ENCODE measurements at regions not wholly inside any gene's neighbourhood (a gene's known extent, or its start where the extent isn't known, plus 50 kb on each side); places are given as distances from the start of the nearest gene placed in this dataset.

GRCh38 chr7:68364886-68365625 is 1233.2 kb upstream of the AUTS2 start:
- H3K4me1 ChIP-seq (ENCODE audit: insufficient read depth, low read length): no peaks in the 10 kb centered on the region
- peaks cover 22% of the 10 kb centered on the region for H3K9me3 Mint-ChIP-seq (ENCODE audit: unreplicated experiment)
- FAIRE-seq: no peak

GRCh38 chr7:68371985-68372384 is 1226.3 kb upstream of the AUTS2 start:
- Histone ChIP-seq H3K36me3 (ENCODE audit: insufficient read depth, low read length) (no peaks in the 10 kb centered on the region), H3K4me2 (ENCODE audit: low read length) (no peak overlapping the region), H3K27ac (ENCODE audit: low read depth, low read length) (no peak overlapping the region), H3K27me3 (ENCODE audit: insufficient read depth, low read length) (no peaks in the 10 kb centered on the region), H3K9ac (ENCODE audit: low read length) (no peak overlapping the region), H3K9me3 (ENCODE audit: insufficient read depth, low read depth, low read length) (no peaks in the 10 kb centered on the region), H4K20me1 (ENCODE audit: insufficient read depth, low read length) (no peaks in the 10 kb centered on the region), H2AFZ (ENCODE audit: low read depth, low read length) (no peak overlapping the region), H3K4me3 (ENCODE audit: insufficient read depth, low read depth, low read length) (no peak overlapping the region), H3K79me2 (ENCODE audit: insufficient read depth, low read length) (no peaks in the 10 kb centered on the region), H3K4me1 (ENCODE audit: insufficient read depth, low read length) (no peaks in the 10 kb centered on the region)
- Mint-ChIP-seq H3K4me3 (ENCODE audit: unreplicated experiment) (no peak overlapping the region), H3K36me3 (ENCODE audit: low read depth, unreplicated experiment) (no peaks in the 10 kb centered on the region), H3K27ac (ENCODE audit: unreplicated experiment) (no peak overlapping the region), H3K27me3 (ENCODE audit: low read depth, unreplicated experiment) (no peaks in the 10 kb centered on the region), H3K4me1 (ENCODE audit: low read depth, unreplicated experiment) (no peaks in the 10 kb centered on the region), H3K9me3 (ENCODE audit: unreplicated experiment) (peaks cover 6% of the 10 kb centered on the region)
- TF ChIP-seq EZH2 (IDR thresholded peaks at IDR 0.05; ENCODE audit: insufficient read depth, low read length) (no peak), CTCF (IDR thresholded peaks at IDR 0.05; ENCODE audit: insufficient read depth, low read depth, low read length) (no peak)
- DNase-seq (ENCODE audit: low read depth) (no peak), FAIRE-seq (no peak)

More at GRCh38 chr7:68364886-68365625, 1233.2 kb upstream of the AUTS2 start:
- H3K36me3 Mint-ChIP-seq (ENCODE audit: low read depth, unreplicated experiment): no peaks in the 10 kb centered on the region
- no peak for TF ChIP-seq CTCF (IDR thresholded peaks at IDR 0.05; ENCODE audit: insufficient read depth, low read depth, low read length)
- TF ChIP-seq EZH2 (IDR thresholded peaks at IDR 0.05; ENCODE audit: insufficient read depth, low read length): no peak
- peak; percentile 3 for DNase-seq (ENCODE audit: low read depth)
- Histone ChIP-seq H3K27me3 (ENCODE audit: insufficient read depth, low read length) (no peaks in the 10 kb centered on the region), H3K79me2 (ENCODE audit: insufficient read depth, low read length) (no peaks in the 10 kb centered on the region), H3K36me3 (ENCODE audit: insufficient read depth, low read length) (no peaks in the 10 kb centered on the region), H2AFZ (ENCODE audit: low read depth, low read length) (no peak overlapping the region), H3K9me3 (ENCODE audit: insufficient read depth, low read depth, low read length) (no peaks in the 10 kb centered on the region), H4K20me1 (ENCODE audit: insufficient read depth, low read length) (no peaks in the 10 kb centered on the region), H3K9ac (ENCODE audit: low read length) (no peak overlapping the region), H3K27ac (ENCODE audit: low read depth, low read length) (no peak overlapping the region), H3K4me2 (ENCODE audit: low read length) (no peak overlapping the region), H3K4me3 (ENCODE audit: insufficient read depth, low read depth, low read length) (no peak overlapping the region)
- H3K27me3 Mint-ChIP-seq (ENCODE audit: low read depth, unreplicated experiment): no peaks in the 10 kb centered on the region
- H3K4me1 Mint-ChIP-seq (ENCODE audit: low read depth, unreplicated experiment): no peaks in the 10 kb centered on the region
- no peak overlapping the region for H3K4me3 Mint-ChIP-seq (ENCODE audit: unreplicated experiment)
- no peak overlapping the region for H3K27ac Mint-ChIP-seq (ENCODE audit: unreplicated experiment)

- H3K4me3 ChIP-seq (ENCODE audit: insufficient read depth, low read depth, low read length): no peak overlapping the region
- H3K4me2 ChIP-seq (ENCODE audit: low read length): no peak overlapping the region
- Mint-ChIP-seq H3K4me1 (ENCODE audit: low read depth, unreplicated experiment) (no peaks in the 10 kb centered on the region), H3K27me3 (ENCODE audit: low read depth, unreplicated experiment) (no peaks in the 10 kb centered on the region), H3K4me3 (ENCODE audit: unreplicated experiment) (no peak overlapping the region), H3K27ac (ENCODE audit: unreplicated experiment) (no peak overlapping the region), H3K36me3 (ENCODE audit: low read depth, unreplicated experiment) (no peaks in the 10 kb centered on the region), H3K9me3 (ENCODE audit: unreplicated experiment) (peaks cover 2% of the 10 kb centered on the region)
- no peak overlapping the region for H2AFZ ChIP-seq (ENCODE audit: low read depth, low read length)
- no peaks in the 10 kb centered on the region for H3K36me3 ChIP-seq (ENCODE audit: insufficient read depth, low read length)
- no peak overlapping the region for H3K27ac ChIP-seq (ENCODE audit: low read depth, low read length)
- H4K20me1 ChIP-seq (ENCODE audit: insufficient read depth, low read length): no peaks in the 10 kb centered on the region
- FAIRE-seq (no peak), DNase-seq (ENCODE audit: low read depth) (no peak)
- no peaks in the 10 kb centered on the region for H3K79me2 ChIP-seq (ENCODE audit: insufficient read depth, low read length)
- no peaks in the 10 kb centered on the region for H3K4me1 ChIP-seq (ENCODE audit: insufficient read depth, low read length)
- no peaks in the 10 kb centered on the region for H3K27me3 ChIP-seq (ENCODE audit: insufficient read depth, low read length)
- no peaks in the 10 kb centered on the region for H3K9me3 ChIP-seq (ENCODE audit: insufficient read depth, low read depth, low read length)
- TF ChIP-seq CTCF (IDR thresholded peaks at IDR 0.05; ENCODE audit: insufficient read depth, low read depth, low read length) (no peak), EZH2 (IDR thresholded peaks at IDR 0.05; ENCODE audit: insufficient read depth, low read length) (no peak)
- H3K9ac ChIP-seq (ENCODE audit: low read length): no peak overlapping the region
These were observed 1222.1 kb upstream of the AUTS2 start for GRCh38 chr7:68376131-68376661.

All from astrocyte (in vitro differentiated cells and primary cell).